ENCODE measurements at regions not wholly inside any gene's neighbourhood (a gene's known extent, or its start where the extent isn't known, plus 50 kb on each side); places are given as distances from the start of the nearest gene placed in this dataset.

DNA sequence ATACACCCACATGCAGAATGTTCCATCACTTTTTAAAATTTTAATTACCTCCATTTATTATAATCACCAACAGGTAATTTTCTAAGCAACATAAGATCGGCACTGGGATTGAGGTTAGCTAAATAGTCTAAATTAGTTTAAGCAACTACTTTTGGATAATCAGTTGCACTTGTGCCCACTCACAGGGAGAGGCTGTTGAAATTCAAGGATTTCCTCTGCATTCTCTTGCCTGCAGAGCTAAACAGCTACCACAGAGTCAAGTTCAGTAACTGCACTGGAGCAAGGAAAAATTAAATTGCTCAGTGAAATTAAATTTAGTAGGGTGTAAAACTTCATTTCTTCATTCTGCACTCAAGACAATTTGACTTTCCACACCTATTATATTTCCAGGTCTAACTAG lies 120.7 kb upstream of the CCDC28A start:
- ChIA-PET POLR2A (no interaction called here), CTCF (no interaction called here)
- TF ChIP-seq SP1 (IDR thresholded peaks at IDR 0.05) (no peak), FOXA1 (IDR thresholded peaks at IDR 0.05) (no peak), NFRKB (IDR thresholded peaks at IDR 0.05) (no peak), BHLHE40 (IDR thresholded peaks at IDR 0.05; ENCODE audit: borderline replicate concordance) (no peak), ZNF384 (IDR thresholded peaks at IDR 0.05) (no peak), LEF1 (IDR thresholded peaks at IDR 0.05; ENCODE audit: borderline replicate concordance) (no peak), SUZ12 (IDR thresholded peaks at IDR 0.05) (no peak), TARDBP (IDR thresholded peaks at IDR 0.05) (no peak), FOXK2 (IDR thresholded peaks at IDR 0.05) (no peak), ARNT (IDR thresholded peaks at IDR 0.05) (no peak)
- TF ChIP-seq, protein P1, sequence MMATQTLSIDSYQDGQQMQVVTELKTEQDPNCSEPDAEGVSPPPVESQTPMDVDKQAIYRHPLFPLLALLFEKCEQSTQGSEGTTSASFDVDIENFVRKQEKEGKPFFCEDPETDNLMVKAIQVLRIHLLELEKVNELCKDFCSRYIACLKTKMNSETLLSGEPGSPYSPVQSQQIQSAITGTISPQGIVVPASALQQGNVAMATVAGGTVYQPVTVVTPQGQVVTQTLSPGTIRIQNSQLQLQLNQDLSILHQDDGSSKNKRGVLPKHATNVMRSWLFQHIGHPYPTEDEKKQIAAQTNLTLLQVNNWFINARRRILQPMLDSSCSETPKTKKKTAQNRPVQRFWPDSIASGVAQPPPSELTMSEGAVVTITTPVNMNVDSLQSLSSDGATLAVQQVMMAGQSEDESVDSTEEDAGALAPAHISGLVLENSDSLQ (IDR thresholded peaks at IDR 0.05), result no peak
- DNase-seq (ENCODE audit: extremely low spot score), result no peak

- CTCF ChIA-PET, result no interaction called here
- POLR2A ChIA-PET, result no interaction called here
- DNase-seq (ENCODE audit: extremely low spot score), result no peak
- TF ChIP-seq, protein P1 (IDR thresholded peaks at IDR 0.05), result no peak
- no peak for TF ChIP-seq ARNT (IDR thresholded peaks at IDR 0.05)
- TF ChIP-seq FOXA1 (IDR thresholded peaks at IDR 0.05), result no peak
- no peak for TF ChIP-seq FOXM1 (IDR thresholded peaks at IDR 0.05; ENCODE audit: borderline replicate concordance)
- no peak for TF ChIP-seq TARDBP (IDR thresholded peaks at IDR 0.05)
- no peak for TF ChIP-seq CTBP1 (IDR thresholded peaks at IDR 0.05; ENCODE audit: borderline replicate concordance)
- TF ChIP-seq L3MBTL2 (conservative IDR thresholded peaks at IDR 0.05), result no peak
- no peak for TF ChIP-seq BHLHE40 (IDR thresholded peaks at IDR 0.05; ENCODE audit: borderline replicate concordance)
- TF ChIP-seq NFRKB (IDR thresholded peaks at IDR 0.05), result no peak
- TF ChIP-seq ELF4 (IDR thresholded peaks at IDR 0.05), result no peak
- no peak for TF ChIP-seq ZNF384 (IDR thresholded peaks at IDR 0.05)
Measured at GRCh38 chr6:138653435-138653834, 120.1 kb upstream of the CCDC28A start.

DNA sequence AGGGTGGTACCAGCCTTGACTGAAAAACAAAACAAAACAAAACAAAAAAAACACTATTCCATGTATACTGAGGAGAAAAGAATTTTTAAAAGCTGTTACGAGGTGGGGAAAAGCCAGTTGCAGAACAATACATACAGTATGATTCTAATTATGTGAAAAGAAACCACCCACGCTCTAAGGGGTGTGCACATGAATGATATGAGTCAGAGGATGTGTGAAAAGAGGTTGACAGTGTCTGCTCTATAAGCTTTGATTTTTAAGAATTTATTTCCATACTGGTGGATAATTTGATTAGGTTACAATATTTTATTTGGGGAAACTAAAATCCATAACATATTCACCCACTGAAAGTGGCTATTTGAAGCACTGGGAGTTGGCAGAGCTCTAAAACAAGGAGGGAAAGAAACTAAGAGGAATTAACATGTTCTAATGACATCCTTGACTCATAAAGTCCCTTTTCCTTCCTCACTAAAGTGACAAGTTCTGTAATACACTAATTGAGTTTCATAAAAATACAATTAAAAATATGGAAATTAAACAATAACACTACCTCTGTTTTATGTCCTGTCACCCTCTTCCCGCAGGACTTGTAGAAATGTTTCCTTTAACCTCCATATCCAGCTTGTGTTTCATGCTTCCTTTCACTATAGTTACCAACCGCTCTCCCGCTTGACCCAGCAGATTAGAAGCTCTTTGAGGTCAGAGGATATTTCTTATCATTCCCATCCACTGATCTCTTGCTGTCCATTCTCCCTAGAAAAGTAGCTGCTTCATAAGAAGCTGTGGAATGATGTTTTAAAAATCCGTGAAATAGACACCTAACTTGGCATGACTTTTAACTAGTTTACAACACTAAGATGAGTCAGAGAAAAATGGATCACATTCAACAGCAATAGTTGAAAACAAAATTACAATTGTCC lies 118.6 kb upstream of the CCDC28A start:
- CTCF ChIA-PET, result interaction anchor here (0.5 kb wide), 1 partner anchor 15 kb away, joined by 3 read pairs; no protein-coding TSS in a partner anchor
- no peak for DNase-seq (ENCODE audit: extremely low spot score)
- no peak for TF ChIP-seq FOXK2 (IDR thresholded peaks at IDR 0.05)
- no peak for TF ChIP-seq CTBP1 (IDR thresholded peaks at IDR 0.05; ENCODE audit: borderline replicate concordance)
- no peak for TF ChIP-seq HDGF (IDR thresholded peaks at IDR 0.05; ENCODE audit: borderline replicate concordance)
- TF ChIP-seq, protein P1 (IDR thresholded peaks at IDR 0.05), result no peak
- no peak for TF ChIP-seq ARNT (IDR thresholded peaks at IDR 0.05)
- no peak for TF ChIP-seq FOXA1 (IDR thresholded peaks at IDR 0.05)
- no peak for TF ChIP-seq ZNF384 (IDR thresholded peaks at IDR 0.05)
- TF ChIP-seq SUZ12 (IDR thresholded peaks at IDR 0.05), result no peak
- no peak for TF ChIP-seq TARDBP (IDR thresholded peaks at IDR 0.05)
- TF ChIP-seq L3MBTL2 (conservative IDR thresholded peaks at IDR 0.05), result no peak
- no peak for TF ChIP-seq NFRKB (IDR thresholded peaks at IDR 0.05)
- no peak for TF ChIP-seq ELF4 (IDR thresholded peaks at IDR 0.05)
- TF ChIP-seq LEF1 (IDR thresholded peaks at IDR 0.05; ENCODE audit: borderline replicate concordance), result no peak
- POLR2A ChIA-PET, result interaction anchor here (1.1 to 1.8 kb wide), 2 partner anchors 10 to 37 kb away, joined by 4 to 6 read pairs; no protein-coding TSS in a partner anchor

GRCh38 chr6:138655828-138656227 lies 117.7 kb upstream of the CCDC28A start:
- ChIA-PET CTCF (no interaction called here), POLR2A (interaction anchor here (1.0 to 1.8 kb wide), 2 partner anchors 9 to 118 kb away, joined by 4 to 6 read pairs; partner anchors contain the start of gene CCDC28A)
- DNase-seq (ENCODE audit: extremely low spot score), result no peak
- TF ChIP-seq SP1 (IDR thresholded peaks at IDR 0.05) (no peak), CTBP1 (IDR thresholded peaks at IDR 0.05; ENCODE audit: borderline replicate concordance) (no peak), L3MBTL2 (conservative IDR thresholded peaks at IDR 0.05) (peak; percentile 34; the same call in 1 of the 2 replicates)

GRCh38 chr6:138656364-138657064 lies 117.1 kb upstream of the CCDC28A start:
- DNase-seq (ENCODE audit: extremely low spot score), result no peak
- ChIA-PET POLR2A (interaction anchor here (1.0 to 1.8 kb wide), 2 partner anchors 9 to 117 kb away, joined by 4 to 6 read pairs; partner anchors contain the start of gene CCDC28A), CTCF (no interaction called here)
- no peak for TF ChIP-seq ELF4 (IDR thresholded peaks at IDR 0.05)
- no peak for TF ChIP-seq CTBP1 (IDR thresholded peaks at IDR 0.05; ENCODE audit: borderline replicate concordance)
- no peak for TF ChIP-seq SUZ12 (IDR thresholded peaks at IDR 0.05)
- TF ChIP-seq SP1 (IDR thresholded peaks at IDR 0.05), result no peak
- TF ChIP-seq L3MBTL2 (conservative IDR thresholded peaks at IDR 0.05), result no peak
- TF ChIP-seq ZNF384 (IDR thresholded peaks at IDR 0.05), result no peak
- TF ChIP-seq, protein P1 (IDR thresholded peaks at IDR 0.05), result no peak
- TF ChIP-seq LEF1 (IDR thresholded peaks at IDR 0.05; ENCODE audit: borderline replicate concordance), result no peak
- TF ChIP-seq ARNT (IDR thresholded peaks at IDR 0.05), result no peak
- no peak for TF ChIP-seq HDGF (IDR thresholded peaks at IDR 0.05; ENCODE audit: borderline replicate concordance)
- TF ChIP-seq NFRKB (IDR thresholded peaks at IDR 0.05), result no peak
- TF ChIP-seq FOXA1 (IDR thresholded peaks at IDR 0.05), result no peak
- TF ChIP-seq FOXM1 (IDR thresholded peaks at IDR 0.05; ENCODE audit: borderline replicate concordance), result no peak
- no peak for TF ChIP-seq BHLHE40 (IDR thresholded peaks at IDR 0.05; ENCODE audit: borderline replicate concordance)
- TF ChIP-seq TARDBP (IDR thresholded peaks at IDR 0.05), result no peak
- TF ChIP-seq FOXK2 (IDR thresholded peaks at IDR 0.05), result no peak
